ENCODE measurements at regions not wholly inside any gene's neighbourhood (a gene's known extent, or its start where the extent isn't known, plus 50 kb on each side); places are given as distances from the start of the nearest gene placed in this dataset.
"Not testable (repeated sequence)": the region's sequence is repeated elsewhere in the genome, so short reads cannot be mapped to it uniquely, and the experiment has no call there.

GRCh38 chr1:166410083-166410385 is 243.2 kb upstream of the FAM78B start:
- ChIA-PET POLR2A (no interaction called here), CTCF (no interaction called here)
- TF ChIP-seq FOXM1 (IDR thresholded peaks at IDR 0.05; ENCODE audit: borderline replicate concordance) (no peak), NFRKB (IDR thresholded peaks at IDR 0.05) (no peak), L3MBTL2 (conservative IDR thresholded peaks at IDR 0.05) (no peak), HDGF (IDR thresholded peaks at IDR 0.05; ENCODE audit: borderline replicate concordance) (no peak), LEF1 (IDR thresholded peaks at IDR 0.05; ENCODE audit: borderline replicate concordance) (no peak), CTBP1 (IDR thresholded peaks at IDR 0.05; ENCODE audit: borderline replicate concordance) (no peak), SUZ12 (IDR thresholded peaks at IDR 0.05) (no peak), FOXA1 (IDR thresholded peaks at IDR 0.05) (no peak), FOXK2 (IDR thresholded peaks at IDR 0.05) (no peak), ZNF384 (IDR thresholded peaks at IDR 0.05) (no peak), PKNOX1 (IDR thresholded peaks at IDR 0.05) (no peak), BHLHE40 (IDR thresholded peaks at IDR 0.05; ENCODE audit: borderline replicate concordance) (no peak), ELF4 (IDR thresholded peaks at IDR 0.05) (no peak), SP1 (IDR thresholded peaks at IDR 0.05) (no peak), ARNT (IDR thresholded peaks at IDR 0.05) (no peak), TARDBP (IDR thresholded peaks at IDR 0.05) (no peak)
- no peak for DNase-seq (ENCODE audit: extremely low spot score)

- DNase-seq (ENCODE audit: extremely low spot score); POLR2A ChIA-PET; CTCF ChIA-PET: not testable (repeated sequence)
Measured at GRCh38 chr1:166416831-166417230, 250.0 kb upstream of the FAM78B start.

GRCh38 chr1:166418344-166418933 is 251.6 kb upstream of the FAM78B start:
- no peak for TF ChIP-seq FOXK2 (IDR thresholded peaks at IDR 0.05)
- TF ChIP-seq ELF4 (IDR thresholded peaks at IDR 0.05), result no peak
- no peak for TF ChIP-seq TARDBP (IDR thresholded peaks at IDR 0.05)
- TF ChIP-seq L3MBTL2 (conservative IDR thresholded peaks at IDR 0.05), result no peak
- no peak for TF ChIP-seq HDGF (IDR thresholded peaks at IDR 0.05; ENCODE audit: borderline replicate concordance)
- no peak for TF ChIP-seq FOXM1 (IDR thresholded peaks at IDR 0.05; ENCODE audit: borderline replicate concordance)
- TF ChIP-seq PKNOX1 (IDR thresholded peaks at IDR 0.05), result no peak
- TF ChIP-seq SP1 (IDR thresholded peaks at IDR 0.05), result no peak
- no peak for TF ChIP-seq BHLHE40 (IDR thresholded peaks at IDR 0.05; ENCODE audit: borderline replicate concordance)
- TF ChIP-seq LEF1 (IDR thresholded peaks at IDR 0.05; ENCODE audit: borderline replicate concordance), result no peak
- TF ChIP-seq FOXA1 (IDR thresholded peaks at IDR 0.05), result no peak
- TF ChIP-seq CTBP1 (IDR thresholded peaks at IDR 0.05; ENCODE audit: borderline replicate concordance), result no peak
- TF ChIP-seq ARNT (IDR thresholded peaks at IDR 0.05), result no peak
- TF ChIP-seq NFRKB (IDR thresholded peaks at IDR 0.05), result no peak
- no peak for TF ChIP-seq ZNF384 (IDR thresholded peaks at IDR 0.05)
- TF ChIP-seq SUZ12 (IDR thresholded peaks at IDR 0.05), result no peak
- ChIA-PET POLR2A (no interaction called here), CTCF (no interaction called here)
- DNase-seq (ENCODE audit: extremely low spot score), result no peak

DNA sequence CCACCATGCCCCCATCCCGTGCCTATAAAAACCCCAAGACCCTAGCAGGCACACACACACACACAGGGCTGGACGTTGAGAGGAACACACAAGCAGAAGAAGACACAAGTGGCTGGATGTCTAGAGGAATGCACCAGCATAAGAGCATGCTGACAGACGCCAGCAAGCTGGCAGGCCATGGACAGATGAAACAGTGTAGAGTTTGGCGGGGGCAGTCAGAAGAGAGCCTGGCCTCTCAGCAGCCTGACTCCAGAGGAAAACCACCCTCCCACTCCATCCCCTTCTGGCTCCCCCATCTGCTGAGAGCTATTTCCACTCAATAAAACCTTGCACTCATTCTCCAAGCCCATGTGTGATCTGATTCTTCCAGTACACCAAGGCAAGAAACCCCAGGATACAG is 255.8 kb upstream of the FAM78B start:
- CTCF ChIA-PET, POLR2A ChIA-PET: not testable (repeated sequence)

GRCh38 chr1:166432655-166433054 is 265.9 kb upstream of the FAM78B start:
- TF ChIP-seq FOXA1 (IDR thresholded peaks at IDR 0.05) (no peak), SUZ12 (IDR thresholded peaks at IDR 0.05) (no peak), BHLHE40 (IDR thresholded peaks at IDR 0.05; ENCODE audit: borderline replicate concordance) (no peak)
- DNase-seq (ENCODE audit: extremely low spot score), result no peak
- POLR2A ChIA-PET, result no interaction called here
- CTCF ChIA-PET, result interaction anchor here (0.8 kb wide), 1 partner anchor 508 kb away, joined by 3 read pairs; no protein-coding TSS in a partner anchor

More for the DNA sequence above, 255.8 kb upstream of the FAM78B start:
- not testable (repeated sequence) for DNase-seq (ENCODE audit: extremely low spot score)

DNA sequence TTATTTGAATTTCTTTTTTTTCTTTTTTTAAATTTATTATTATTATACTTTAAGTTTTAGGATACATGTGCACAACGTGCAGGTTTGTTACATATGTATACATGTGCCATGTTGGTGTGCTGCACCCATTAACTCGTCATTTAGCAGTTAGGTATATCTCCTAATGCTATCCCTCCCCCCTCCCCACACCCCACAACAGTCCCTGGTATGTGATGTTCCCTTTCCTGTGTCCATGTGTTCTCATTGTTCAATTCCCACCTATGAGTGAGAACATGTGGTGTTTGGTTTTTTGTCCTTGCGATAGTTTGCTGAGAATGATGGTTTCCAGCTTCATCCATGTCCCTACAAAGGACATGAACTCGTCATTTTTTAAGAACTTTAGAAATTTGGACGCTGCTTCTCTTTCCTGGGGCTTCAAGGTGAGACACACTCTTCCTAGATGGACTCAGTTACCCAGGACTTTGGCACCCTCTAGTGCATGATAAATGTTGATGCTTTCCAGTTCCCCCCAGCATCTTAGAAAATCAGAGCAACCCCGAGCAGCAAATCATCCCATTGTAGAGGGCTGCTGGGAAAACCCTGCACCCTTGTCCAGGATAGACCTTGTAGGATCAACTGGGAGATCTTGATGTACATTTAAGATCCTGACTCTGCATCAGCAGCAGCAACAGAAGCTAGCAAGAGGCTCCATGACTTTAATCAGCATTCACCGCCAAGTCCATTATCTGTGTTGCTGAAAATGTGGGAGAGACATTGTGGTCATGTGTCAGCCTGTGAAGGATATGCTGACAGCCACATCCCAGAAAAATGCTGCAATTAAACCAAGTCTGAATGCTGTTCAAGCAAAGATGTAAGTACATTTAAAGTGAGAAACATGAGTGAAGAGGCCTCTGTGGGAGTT is 266.9 kb upstream of the FAM78B start:
- DNase-seq (ENCODE audit: extremely low spot score), result peak; percentile 53
- CTCF ChIA-PET, result interaction anchor here (0.8 kb wide), 1 partner anchor 509 kb away, joined by 3 read pairs; no protein-coding TSS in a partner anchor
- POLR2A ChIA-PET, result not testable (repeated sequence)

- ChIA-PET POLR2A (no interaction called here), CTCF (no interaction called here)
- no peak for TF ChIP-seq BHLHE40 (IDR thresholded peaks at IDR 0.05; ENCODE audit: borderline replicate concordance)
- no peak for DNase-seq (ENCODE audit: extremely low spot score)
Measured at GRCh38 chr1:166457700-166458099, 290.9 kb upstream of the FAM78B start.

- ChIA-PET POLR2A (no interaction called here), CTCF (no interaction called here)
- TF ChIP-seq LEF1 (IDR thresholded peaks at IDR 0.05; ENCODE audit: borderline replicate concordance) (no peak), CTBP1 (IDR thresholded peaks at IDR 0.05; ENCODE audit: borderline replicate concordance) (no peak), FOXM1 (IDR thresholded peaks at IDR 0.05; ENCODE audit: borderline replicate concordance) (no peak), ARNT (IDR thresholded peaks at IDR 0.05) (no peak), BHLHE40 (IDR thresholded peaks at IDR 0.05; ENCODE audit: borderline replicate concordance) (no peak)
- DNase-seq (ENCODE audit: extremely low spot score), result no peak
Measured at GRCh38 chr1:166464333-166464732, 297.5 kb upstream of the FAM78B start.
